GM20000 (cell line): ENCODE measurements at regions not wholly inside any gene's neighbourhood (a gene's known extent, or its start where the extent isn't known, plus 50 kb on each side); places are given as distances from the start of the nearest gene placed in this dataset.

Experiments
- DNase-seq: peaks from one replicate; pipeline ENCODE4 v3.0.0; 2012; ENCODE audit warnings: low spot score
- CTCF ChIP-seq: IDR thresholded peaks from 2 replicates; pipeline ENCODE4 v1.5.1; 2012; ENCODE audit warnings: mild to moderate bottlenecking, control low read depth; ENCODE audit errors: extremely low read depth, missing control alignments

DNA sequence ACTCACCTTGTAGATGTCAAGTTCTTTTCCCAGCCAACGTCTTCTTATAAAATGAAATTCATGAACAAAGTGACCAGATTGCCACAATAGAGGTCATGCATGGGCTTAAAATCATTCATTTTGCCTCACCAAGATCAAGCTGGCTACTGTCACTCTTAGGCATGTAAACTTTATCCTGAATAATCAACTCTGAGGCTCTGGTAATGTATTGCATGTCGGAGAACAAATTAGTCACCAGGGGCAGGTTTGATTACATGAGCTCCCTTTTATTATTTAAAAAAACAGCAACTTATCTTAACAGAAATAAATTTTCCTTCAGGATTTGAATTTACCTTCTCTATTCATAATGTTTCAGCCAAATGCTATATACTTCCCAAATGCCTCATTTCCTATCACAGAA is 112.9 kb upstream of the SP4 start:
- no peak for DNase-seq
- TF ChIP-seq CTCF: no peak

GRCh38 chr7:21317966-21318915 is 109.6 kb upstream of the SP4 start:
- no peak for DNase-seq
- no peak for TF ChIP-seq CTCF

- DNase-seq: no peak
- TF ChIP-seq CTCF: no peak
Measured at GRCh38 chr7:21318916-21319270, 109.0 kb upstream of the SP4 start.

GRCh38 chr7:21326241-21326640 is 101.6 kb upstream of the SP4 start:
- TF ChIP-seq CTCF: no peak
- DNase-seq: no peak

DNA sequence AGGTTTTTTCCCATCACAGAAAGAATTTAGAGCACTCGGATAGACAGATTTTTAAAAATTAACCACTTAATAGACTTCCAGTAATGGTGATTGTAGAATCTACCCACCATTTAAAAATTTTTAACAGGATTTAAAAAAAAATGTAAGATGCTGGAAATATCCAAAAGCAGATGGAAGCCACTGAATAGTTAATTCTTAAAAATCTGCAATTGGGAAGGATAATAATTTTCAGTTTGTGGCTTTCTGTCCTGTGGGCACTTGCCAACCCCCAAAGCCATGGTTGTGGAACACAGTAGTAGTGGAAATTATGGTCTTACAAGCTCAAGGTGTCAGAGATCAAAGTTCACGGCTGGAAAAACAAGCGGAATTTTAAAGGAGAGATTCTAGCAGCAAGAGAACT is 101.0 kb upstream of the SP4 start:
- no peak for DNase-seq
- TF ChIP-seq CTCF: no peak

DNA sequence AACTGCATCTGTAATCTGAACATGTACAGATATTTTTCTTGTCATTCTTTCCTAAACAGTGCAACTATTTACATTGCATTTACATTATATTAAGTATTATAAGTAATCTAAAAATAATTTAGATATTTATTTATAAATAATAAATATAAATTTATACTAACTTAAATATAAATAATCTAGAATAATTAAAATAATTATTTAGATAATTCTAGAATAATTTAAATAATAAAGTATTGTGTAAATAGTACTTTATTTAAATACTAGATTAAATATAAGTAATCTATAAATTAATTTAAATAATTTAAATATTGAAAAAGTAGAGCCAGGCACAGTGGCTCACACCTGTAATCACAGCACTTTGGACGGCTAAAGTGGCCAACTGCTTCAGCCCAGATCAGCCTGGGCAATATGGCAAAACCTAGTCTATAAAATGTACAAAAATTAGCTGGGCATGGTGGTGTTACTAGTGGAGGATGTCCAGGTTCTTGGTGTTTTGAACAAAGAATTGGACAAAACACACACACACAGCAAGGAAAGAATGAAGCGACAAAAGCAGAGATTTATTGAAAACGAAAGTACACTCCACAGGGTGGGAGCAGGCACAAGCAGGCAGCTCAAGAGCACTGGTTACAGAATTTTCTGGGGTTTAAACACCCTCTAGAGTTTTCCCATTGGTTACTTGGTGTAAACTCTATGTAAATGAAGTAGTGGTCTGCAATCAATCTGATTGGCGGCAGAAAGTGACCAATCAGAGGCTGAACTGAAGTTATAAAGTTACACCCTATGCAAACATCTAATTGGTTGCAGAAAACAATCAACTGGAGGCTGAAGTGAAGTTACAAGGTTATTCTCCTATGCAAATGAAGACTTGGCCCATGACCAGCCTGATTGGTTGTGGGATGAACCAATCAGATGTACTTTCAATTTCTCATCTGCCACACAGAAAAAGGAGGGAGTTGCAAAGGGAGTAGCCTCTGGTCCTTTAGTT is 100.2 kb upstream of the SP4 start:
- DNase-seq: no peak
- no peak for TF ChIP-seq CTCF

GRCh38 chr7:21330462-21331178 is 97.3 kb upstream of the SP4 start:
- TF ChIP-seq CTCF: no peak
- DNase-seq: no peak
